GM23248 (cell line): ENCODE measurements at regions not wholly inside any gene's neighbourhood (a gene's known extent, or its start where the extent isn't known, plus 50 kb on each side); places are given as distances from the start of the nearest gene placed in this dataset.

Experiments
- EZH2 ChIP-seq: fragments of 200-600 bp; sonication (generic); IDR thresholded peaks from 2 replicates; pipeline ENCODE4 v1.6.1; 2018; ENCODE audit warnings: antibody characterized with exemption, mild to moderate bottlenecking; ENCODE audit not compliant: insufficient read depth, poor library complexity, severe bottlenecking
- EZH2phosphoT487 ChIP-seq: fragments of 200-600 bp; sonication (generic); IDR thresholded peaks from 2 replicates; pipeline ENCODE4 v1.6.1; 2018; ENCODE audit warnings: antibody characterized with exemption, moderate library complexity, mild to moderate bottlenecking, low read depth; ENCODE audit not compliant: insufficient read depth

DNA sequence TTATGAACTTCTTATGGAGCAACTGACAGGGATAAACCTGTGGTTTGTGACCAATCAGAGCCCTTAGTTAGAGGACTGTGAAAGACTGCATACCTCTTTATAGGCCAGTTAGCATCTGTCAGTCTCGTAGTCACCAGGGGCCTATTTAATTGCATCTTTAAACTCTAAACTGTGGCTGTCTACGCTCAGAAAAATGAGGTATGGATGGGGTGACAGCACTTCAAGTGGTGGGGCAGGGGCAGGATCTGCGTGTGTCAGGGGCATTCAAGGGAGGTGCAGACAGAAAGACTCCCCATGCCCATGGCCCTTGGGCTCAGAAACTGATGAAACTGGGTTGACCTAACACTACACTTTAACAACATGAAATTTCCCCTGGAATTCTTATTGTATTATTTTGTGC is 132.6 kb upstream of the TBCA start:
- TF ChIP-seq EZH2: no peak
- no peak for TF ChIP-seq EZH2phosphoT487
